IPS-NIHi7 (cell line): ENCODE measurements at regions not wholly inside any gene's neighbourhood (a gene's known extent, or its start where the extent isn't known, plus 50 kb on each side); places are given as distances from the start of the nearest gene placed in this dataset.

Experiments
- DNase-seq: peaks from one replicate; pipeline ENCODE4 v3.0.0; 2012; ENCODE audit warnings: mixed read lengths; ENCODE audit errors: extremely low spot score

GRCh38 chr22:49624421-49625177, 203.1 kb downstream of the BRD1 start:
- DNase-seq: no peak

- DNase-seq: no peak
Observed at GRCh38 chr22:49623715-49624114, 204.0 kb downstream of the BRD1 start.

- DNase-seq: no peak
Observed at GRCh38 chr22:49623176-49623575, 204.5 kb downstream of the BRD1 start.

GRCh38 chr22:49622241-49623105, 205.2 kb downstream of the BRD1 start:
- no peak for DNase-seq

DNA sequence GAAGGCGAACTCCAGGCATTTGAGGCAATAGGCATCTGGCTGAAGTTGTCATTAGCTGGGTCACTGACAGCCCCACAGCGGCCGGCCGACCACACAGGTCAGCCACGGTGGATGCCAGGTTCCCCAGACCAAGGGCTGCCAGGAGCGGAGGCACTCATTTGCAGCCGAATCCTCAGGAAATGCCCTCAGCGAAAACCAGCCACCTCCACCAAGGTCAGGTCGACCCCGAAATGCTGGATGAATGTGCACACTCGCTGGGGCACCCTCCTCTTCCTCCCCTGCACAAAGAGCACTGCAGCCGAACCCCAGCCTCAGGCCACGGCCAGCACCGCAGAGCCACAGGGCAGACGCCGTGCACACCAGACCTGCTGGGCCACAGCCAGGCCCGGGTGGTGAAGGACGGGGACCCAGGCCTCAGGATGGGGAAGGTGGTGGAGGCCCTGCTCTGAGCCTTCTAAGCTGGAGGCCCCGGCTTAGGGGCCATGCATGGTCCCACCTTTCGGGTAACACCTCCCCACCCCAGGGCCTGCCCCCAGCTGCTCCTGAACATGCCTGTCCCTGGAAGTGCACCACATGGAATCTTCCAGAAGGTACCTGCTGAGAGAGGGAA, 206.0 kb downstream of the BRD1 start:
- no peak for DNase-seq

DNA sequence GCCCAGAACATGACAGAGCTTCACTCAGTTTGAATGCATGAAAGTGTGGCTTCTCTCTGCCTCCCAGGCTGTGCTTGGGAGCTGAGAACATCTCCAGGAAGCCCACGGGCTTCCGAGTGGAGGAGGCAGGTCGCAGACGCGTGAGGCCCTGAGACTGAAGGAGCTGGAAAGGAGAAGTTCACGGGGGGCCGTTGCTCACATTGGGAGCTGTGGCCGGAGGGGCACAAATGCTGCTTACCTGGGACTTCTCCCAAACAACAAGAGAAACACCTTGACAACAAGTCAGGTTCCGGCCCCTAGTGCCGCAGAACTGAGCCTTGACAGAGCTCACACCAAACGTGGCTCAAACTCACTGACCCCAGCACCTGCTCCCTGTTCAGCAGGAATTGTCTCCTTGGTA, 207.0 kb downstream of the BRD1 start:
- no peak for DNase-seq

DNA sequence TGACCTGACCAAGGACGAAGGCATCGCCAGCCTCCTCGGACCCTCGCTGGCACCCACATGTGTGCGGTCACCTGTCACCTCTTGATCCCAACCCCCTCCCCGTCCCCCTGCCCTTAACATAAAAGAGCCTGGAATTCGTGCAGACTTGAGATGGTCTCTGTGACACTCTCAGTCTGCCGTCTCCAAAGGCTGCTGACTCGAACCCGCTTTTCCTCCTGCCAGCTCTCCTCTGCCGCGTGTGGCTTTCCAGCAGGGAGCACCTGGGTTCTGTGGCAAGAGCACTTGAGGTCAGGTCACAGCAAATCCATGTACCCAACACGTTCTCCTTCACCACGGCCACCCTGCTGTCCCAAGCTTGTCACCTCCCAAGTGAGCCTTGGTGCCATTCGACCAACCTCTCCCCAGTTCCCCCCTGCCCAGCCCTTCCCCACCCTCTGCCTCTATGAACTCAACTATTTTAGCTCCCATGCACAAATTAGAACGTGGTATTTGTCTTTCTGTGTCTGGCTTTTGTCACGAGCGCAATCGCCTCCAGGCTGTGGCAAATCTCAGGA, 207.6 kb downstream of the BRD1 start:
- DNase-seq: no peak

DNA sequence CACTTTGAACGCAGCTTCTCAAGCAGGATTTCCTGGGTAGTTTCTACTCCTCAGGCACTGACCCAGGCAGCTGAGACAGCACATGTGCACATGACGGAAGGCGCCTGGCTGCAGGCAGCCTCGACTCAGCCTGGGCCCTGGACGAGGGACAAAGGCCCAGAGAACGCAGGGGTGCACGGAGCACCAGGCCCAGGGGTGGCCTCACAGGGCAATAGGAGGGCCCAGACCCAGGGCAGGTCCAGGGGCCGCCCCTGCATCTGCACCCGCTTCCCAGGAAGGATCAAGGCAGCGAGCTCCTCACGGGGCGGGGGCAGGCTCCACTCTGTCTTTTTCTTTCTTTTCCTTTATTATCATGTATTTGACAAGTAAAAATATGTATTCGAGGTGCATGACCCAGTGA, 208.4 kb downstream of the BRD1 start:
- DNase-seq: no peak

GRCh38 chr22:49618677-49618953, 209.1 kb downstream of the BRD1 start:
- DNase-seq: no peak

GRCh38 chr22:49617866-49618676, 209.6 kb downstream of the BRD1 start:
- DNase-seq: no peak

DNA sequence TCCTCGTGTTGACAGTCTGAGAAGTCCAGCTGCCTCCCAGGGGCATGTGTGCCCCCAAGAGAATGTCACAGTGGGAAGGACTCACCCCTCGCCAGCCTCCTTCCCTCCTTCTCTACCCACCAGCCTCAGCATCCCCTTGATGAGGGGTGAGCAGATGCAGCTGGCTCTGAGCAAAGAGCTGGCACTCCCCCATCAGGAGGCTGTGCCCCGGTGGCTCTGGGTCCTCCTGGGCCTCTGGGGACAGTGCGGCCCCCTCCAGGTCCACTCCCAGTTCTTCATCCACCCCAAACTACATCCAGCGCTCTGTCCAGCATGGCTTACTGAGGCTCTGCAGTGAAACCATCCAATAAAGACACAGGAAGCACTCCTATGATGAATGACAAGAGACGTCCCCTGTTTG, 210.4 kb downstream of the BRD1 start:
- no peak for DNase-seq

DNA sequence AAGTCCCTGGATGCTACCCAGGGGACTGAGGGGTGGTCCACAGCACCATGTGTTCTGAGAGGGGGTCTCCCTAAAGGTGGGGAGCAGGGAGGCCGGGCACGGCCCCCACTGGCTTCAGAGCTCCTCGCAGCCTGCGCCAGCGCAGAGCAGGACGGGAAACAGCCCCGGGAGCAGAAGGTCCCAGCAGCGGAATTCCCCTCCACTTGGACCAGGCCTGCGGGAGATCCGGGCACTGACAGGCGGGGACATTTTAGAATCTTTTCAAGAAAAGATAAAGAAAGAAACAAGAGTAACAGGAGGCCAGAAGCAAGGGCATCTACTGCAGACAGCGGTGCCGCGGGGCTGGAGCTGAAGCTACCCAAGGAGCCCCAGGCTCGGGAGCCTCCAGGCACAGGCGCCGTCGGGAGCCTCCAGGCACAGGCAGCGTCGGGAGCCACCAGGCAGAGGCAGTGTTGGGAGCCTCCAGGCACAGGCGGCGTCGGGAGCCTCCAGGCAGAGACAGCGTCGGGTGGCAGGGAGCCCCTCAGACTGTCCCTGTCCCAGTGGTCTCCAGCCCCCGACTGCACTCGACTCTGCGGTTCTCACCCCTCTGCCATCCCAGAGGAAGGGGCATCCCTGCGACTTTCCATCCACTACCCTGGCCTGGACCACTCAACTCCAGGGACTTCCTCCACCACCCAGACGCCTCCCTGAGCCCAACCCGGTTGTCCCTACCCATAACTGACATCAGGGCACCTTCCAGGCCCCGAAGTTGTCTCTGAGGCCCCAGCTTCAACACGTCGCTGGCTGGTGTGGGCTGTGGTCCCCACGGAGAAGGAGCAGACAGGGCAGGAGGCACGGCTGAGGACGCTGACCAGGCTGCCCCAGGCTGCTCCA, 211.1 kb downstream of the BRD1 start:
- DNase-seq: no peak

- DNase-seq: no peak
Observed at GRCh38 chr22:49614966-49615965, 212.4 kb downstream of the BRD1 start.

- no peak for DNase-seq
Observed at GRCh38 chr22:49613511-49614270, 214.0 kb downstream of the BRD1 start.

- no peak for DNase-seq
Observed at GRCh38 chr22:49613108-49613507, 214.6 kb downstream of the BRD1 start.

DNA sequence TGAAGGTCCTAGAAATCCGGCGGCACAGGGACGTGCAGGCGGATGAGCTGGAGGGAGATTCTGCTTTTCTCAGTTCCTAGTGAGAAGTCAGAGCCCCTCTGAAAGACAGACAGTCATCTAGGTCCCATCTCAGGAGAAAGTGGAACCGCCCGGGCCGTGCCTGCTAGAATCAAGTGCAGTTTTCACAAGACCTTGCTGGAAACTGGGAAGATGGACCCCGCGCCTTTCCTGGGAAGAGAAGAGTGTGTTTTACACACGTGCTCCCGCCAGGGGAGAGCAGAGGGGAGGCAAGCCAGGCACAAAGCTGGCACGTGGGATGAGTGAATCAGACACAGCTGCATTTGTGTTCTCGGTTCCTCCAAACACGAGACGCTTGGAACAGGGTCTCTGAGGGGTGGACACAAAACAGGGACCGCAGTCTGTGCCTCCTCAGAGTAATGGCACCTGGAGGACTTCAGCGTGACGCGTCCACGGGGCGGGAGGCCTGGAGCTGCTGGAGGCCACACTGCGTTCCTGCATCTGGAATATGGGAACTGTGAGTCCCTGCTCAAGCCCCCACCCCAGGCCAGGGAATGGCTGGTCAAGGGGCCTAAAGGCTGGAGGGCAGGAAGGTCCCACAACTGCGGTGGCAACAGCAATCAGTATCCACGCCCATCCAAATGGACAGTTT, 218.3 kb downstream of the BRD1 start:
- DNase-seq: no peak

DNA sequence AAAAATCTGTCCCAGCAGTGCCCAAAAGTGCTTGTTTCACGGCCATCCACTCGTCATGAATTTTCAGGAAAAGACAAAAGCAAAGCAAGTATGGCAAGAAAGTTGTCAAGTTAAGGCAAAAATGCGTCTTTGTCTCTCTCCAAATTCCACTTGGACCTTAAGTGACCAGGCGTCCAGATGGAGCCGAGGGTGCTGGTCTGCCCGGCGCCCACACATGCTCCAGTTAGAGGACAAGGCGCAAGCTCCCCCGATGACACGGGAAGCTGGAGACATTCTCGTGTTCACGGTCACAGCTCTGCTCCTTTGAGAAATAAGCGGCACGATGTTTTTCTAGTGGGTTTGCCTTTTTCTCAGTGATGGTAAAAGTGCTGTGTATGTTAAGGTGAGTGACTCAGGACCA, 219.0 kb downstream of the BRD1 start:
- DNase-seq: no peak

DNA sequence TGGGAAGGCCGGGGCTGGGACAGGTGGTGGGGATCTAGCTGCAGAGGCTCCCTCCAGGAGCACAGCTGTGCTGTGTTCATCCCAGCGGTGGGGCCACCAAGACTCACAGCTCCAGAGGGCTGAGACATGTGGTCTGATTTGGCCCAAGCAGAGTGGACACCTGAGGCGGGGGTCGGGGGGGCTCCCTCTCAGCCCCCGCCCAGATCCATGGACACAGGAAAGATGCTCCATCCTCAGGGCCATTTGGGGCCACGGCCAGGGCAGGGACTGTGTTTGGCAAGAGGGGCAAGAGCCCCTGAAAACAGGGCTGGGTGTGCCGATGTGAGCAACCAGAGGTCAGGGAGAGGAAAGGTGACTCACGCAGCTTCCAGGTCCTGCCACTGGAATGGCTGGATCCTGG, 219.4 kb downstream of the BRD1 start:
- DNase-seq: no peak
